Adrenal gland (tissue), 9 donors: ENCODE measurements at regions not wholly inside any gene's neighbourhood (a gene's known extent, or its start where the extent isn't known, plus 50 kb on each side); places are given as distances from the start of the nearest gene placed in this dataset.

ENCODE experiments used
- DNase-seq, 7 donors: peaks; one replicate each; pipeline ENCODE4 v3.0.0-alpha.2; 2019 to 2020
- H3K27ac ChIP-seq, 5 donors: fragments of 200-600 bp; sonication (generic) in 4 of 5; 1 replicate in 3 of 5; 2 replicates in 2 of 5; pipeline versions ENCODE4 v1.5.1 to v1.8.0; 2016 to 2020; ENCODE audit warnings: mild to moderate bottlenecking in 1 of 5
- H3K27me3 ChIP-seq: fragments of 200-600 bp; 2 replicates; pipeline ENCODE4 v1.8.0; 2021
- H3K36me3 ChIP-seq, 2 donors: fragments of 200-600 bp; replicated peaks in 1 of 2; 1 replicate in 1 of 2; 2 replicates in 1 of 2; pipeline versions ENCODE4 v1.5.1 to v1.8.0; 2018 to 2022
- H3K4me1 ChIP-seq, 2 donors: fragments of 200-600 bp; replicated peaks in 1 of 2; 1 replicate in 1 of 2; 2 replicates in 1 of 2; pipeline versions ENCODE4 v1.5.1 to v1.8.0; 2018 to 2021
- H3K4me3 ChIP-seq, 4 donors: fragments of 200-600 bp; sonication (generic) in 3 of 4; one replicate each; pipeline ENCODE4 v1.5.1; 2016 to 2018
- H3K9me3 ChIP-seq, 3 donors: fragments of 200-600 bp; sonication (generic) in 1 of 3; replicated peaks in 1 of 3; 1 replicate in 2 of 3; 2 replicates in 1 of 3; pipeline versions ENCODE4 v1.5.1 to v1.8.0; 2016 to 2021
- POLR2A ChIP-seq, 2 donors: fragments of 450-650 bp; IDR thresholded peaks; one replicate each; pipeline ENCODE4 v1.6.1; 2017; ENCODE audit warnings: antibody characterized with exemption in 2 of 2, mild to moderate bottlenecking in 2 of 2, moderate library complexity in 1 of 2
- WGBS, 4 donors: extraction: QIAGEN DNeasy Blood & Tissue Kit in 2 of 4; methylation state at CpG; one replicate each; pipeline versions ENCODE4 v1.1.5 to v1.1.7; 2013 to 2017; 5-methylcytosine and 5-hydroxymethylcytosine counted together
- intact Hi-C, 2 donors: fragments of 100-400 bp; cut with DNase I; formaldehyde crosslinking; loops; one replicate each; pipeline versions ENCODE4 v1.14.1 to v1.15.0; 2022 to 2023
- TF ChIP-seq, protein P1 (sequence below), 6 experiments: fragments of 450-650 bp in 4 of 6; fragments of 200-600 bp in 2 of 6; sonication (generic) in 1 of 6; IDR thresholded peaks; 1 replicate in 5 of 6; 2 replicates in 1 of 6; pipeline versions ENCODE4 v1.5.1 to v1.8.0; 2016 to 2021; ENCODE audit warnings: antibody characterized with exemption in 6 of 6, mild to moderate bottlenecking in 2 of 6, moderate library complexity in 1 of 6
- donor health status: healthy with polysubstance abuse.
- donor health status: Bipolar disorder and iron deficiency.
- donor health status: DM: yes; HTN: yes; CAD: no.
- donor health status: DM: no; HTN: no; CAD: no.
- donor health status: DM: no; HTN: no; CAD: no.

DNA sequence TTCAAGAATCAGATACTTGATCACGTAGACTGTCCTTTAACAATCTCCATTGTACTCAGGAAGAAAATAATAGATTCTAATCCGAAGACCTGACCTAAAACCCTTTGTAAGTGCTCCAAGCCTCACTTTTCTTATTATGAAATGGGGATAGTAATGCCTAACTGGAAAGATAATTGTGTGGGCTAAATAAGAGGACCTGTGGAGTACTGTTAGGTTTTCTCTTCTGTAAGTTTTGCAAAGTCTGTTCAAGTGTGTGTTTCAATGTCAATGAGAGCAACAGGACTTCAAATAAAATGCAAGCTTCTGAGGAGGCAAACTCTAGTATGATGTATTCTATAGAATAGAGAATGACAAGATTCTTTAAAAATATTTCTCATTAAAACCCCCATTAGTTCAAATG lies 348.6 kb downstream of the USP25 start:
- Histone ChIP-seq H3K4me3 (no peak overlapping the region), H3K9me3 (peaks cover 0 to 5% (median 0%) of the 10 kb centered on the region in 3 donors), H3K27me3 (no peaks in the 10 kb centered on the region), H3K27ac (no peak overlapping the region), H3K36me3 (no peaks in the 10 kb centered on the region), H3K4me1 (no peaks in the 10 kb centered on the region)
- 83 to 92% (median 89%) methylated on average over 2 of the region's 2 CpGs for WGBS, 4 donors
- intact Hi-C loops = no loop called here
- no peak for DNase-seq
- no peak for TF ChIP-seq POLR2A (IDR thresholded peaks at IDR 0.05)
- TF ChIP-seq, protein P1, sequence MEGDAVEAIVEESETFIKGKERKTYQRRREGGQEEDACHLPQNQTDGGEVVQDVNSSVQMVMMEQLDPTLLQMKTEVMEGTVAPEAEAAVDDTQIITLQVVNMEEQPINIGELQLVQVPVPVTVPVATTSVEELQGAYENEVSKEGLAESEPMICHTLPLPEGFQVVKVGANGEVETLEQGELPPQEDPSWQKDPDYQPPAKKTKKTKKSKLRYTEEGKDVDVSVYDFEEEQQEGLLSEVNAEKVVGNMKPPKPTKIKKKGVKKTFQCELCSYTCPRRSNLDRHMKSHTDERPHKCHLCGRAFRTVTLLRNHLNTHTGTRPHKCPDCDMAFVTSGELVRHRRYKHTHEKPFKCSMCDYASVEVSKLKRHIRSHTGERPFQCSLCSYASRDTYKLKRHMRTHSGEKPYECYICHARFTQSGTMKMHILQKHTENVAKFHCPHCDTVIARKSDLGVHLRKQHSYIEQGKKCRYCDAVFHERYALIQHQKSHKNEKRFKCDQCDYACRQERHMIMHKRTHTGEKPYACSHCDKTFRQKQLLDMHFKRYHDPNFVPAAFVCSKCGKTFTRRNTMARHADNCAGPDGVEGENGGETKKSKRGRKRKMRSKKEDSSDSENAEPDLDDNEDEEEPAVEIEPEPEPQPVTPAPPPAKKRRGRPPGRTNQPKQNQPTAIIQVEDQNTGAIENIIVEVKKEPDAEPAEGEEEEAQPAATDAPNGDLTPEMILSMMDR (IDR thresholded peaks at IDR 0.05) = no peak

DNA sequence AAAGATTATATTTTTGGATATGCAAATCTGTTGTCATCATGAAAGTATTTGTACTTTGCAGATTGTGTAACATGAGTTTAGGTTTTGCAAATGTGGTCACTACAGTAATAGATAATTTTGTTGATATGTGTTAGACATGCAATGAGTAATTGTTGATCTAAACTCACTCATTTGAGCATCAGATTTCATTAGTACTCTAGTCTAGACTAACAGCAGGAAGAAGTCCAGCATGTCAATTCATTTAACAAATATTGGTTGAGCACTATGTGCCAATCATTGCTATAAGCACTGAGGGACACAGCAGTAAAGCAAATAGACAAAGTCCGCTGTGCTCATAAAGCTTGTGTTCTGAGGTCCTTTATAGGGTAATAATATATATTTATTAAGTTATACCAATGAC lies 350.0 kb downstream of the USP25 start:
- Histone ChIP-seq H3K4me1 (no peaks in the 10 kb centered on the region), H3K36me3 (no peaks in the 10 kb centered on the region), H3K9me3 (no peaks in the 10 kb centered on the region), H3K27me3 (no peaks in the 10 kb centered on the region), H3K27ac (no peak overlapping the region), H3K4me3 (no peak overlapping the region)
- DNase-seq = no peak
- WGBS, 4 donors = 89 to 99% (median 94%) methylated on average over 1 of the region's 1 CpG
- intact Hi-C loops = loop anchor here (5.0 to 10.0 kb wide), 3 partner anchors 247 to 965 kb away; no protein-coding TSS in a partner anchor
- no peak for TF ChIP-seq POLR2A (IDR thresholded peaks at IDR 0.05)
- TF ChIP-seq, protein P1 (IDR thresholded peaks at IDR 0.05) = no peak

GRCh38 chr21:16081304-16081703 lies 351.5 kb downstream of the USP25 start:
- 84 to 90% (median 87%) methylated on average over 2 of the region's 2 CpGs for WGBS, 4 donors
- Histone ChIP-seq H3K27ac (no peak overlapping the region), H3K9me3 (no peaks in the 10 kb centered on the region), H3K27me3 (no peaks in the 10 kb centered on the region), H3K36me3 (no peaks in the 10 kb centered on the region), H3K4me1 (no peaks in the 10 kb centered on the region), H3K4me3 (no peak overlapping the region)
- DNase-seq = no peak
- TF ChIP-seq POLR2A (IDR thresholded peaks at IDR 0.05) = no peak
- TF ChIP-seq, protein P1 (IDR thresholded peaks at IDR 0.05) = no peak
- intact Hi-C loops = loop anchor here (5.0 to 10.0 kb wide), 3 partner anchors 246 to 963 kb away; no protein-coding TSS in a partner anchor

GRCh38 chr21:16082038-16082816 lies 352.4 kb downstream of the USP25 start:
- Histone ChIP-seq H3K27me3 (no peaks in the 10 kb centered on the region), H3K4me1 (no peaks in the 10 kb centered on the region), H3K9me3 (no peaks in the 10 kb centered on the region), H3K27ac (peak overlapping the region in 2 of 5 donors; percentile 32 to 55), H3K36me3 (no peaks in the 10 kb centered on the region), H3K4me3 (peak overlapping the region in 2 of 4 donors; percentile 20 to 43)
- WGBS, 4 donors = 26 to 35% (median 30%) methylated on average over 6 of the region's 6 CpGs
- intact Hi-C loops = loop anchor here (5.0 to 10.0 kb wide), 3 partner anchors 245 to 963 kb away; no protein-coding TSS in a partner anchor
- TF ChIP-seq, protein P1 (IDR thresholded peaks at IDR 0.05) = peak; percentile 33 to 65 (median 64)
- no peak for TF ChIP-seq POLR2A (IDR thresholded peaks at IDR 0.05)
- DNase-seq = no peak
